ENCODE measurements at regions not wholly inside any gene's neighbourhood (a gene's known extent, or its start where the extent isn't known, plus 50 kb on each side); places are given as distances from the start of the nearest gene placed in this dataset.
"Not testable (repeated sequence)": the region's sequence is repeated elsewhere in the genome, so short reads cannot be mapped to it uniquely, and the experiment has no call there.

- Histone ChIP-seq H3K4me1 (no peaks in the 10 kb centered on the region), H3K36me3 (no peaks in the 10 kb centered on the region), H3K4me3 (replicated peaks in 1 of 3) (no peak overlapping the region), H3K9me3 (no peaks in the 10 kb centered on the region), H3K27ac (no peak overlapping the region), H3K27me3 (no peaks in the 10 kb centered on the region)
- no peak for DNase-seq
- TF ChIP-seq POLR2A (IDR thresholded peaks at IDR 0.05) (no peak), CTCF (IDR thresholded peaks at IDR 0.05) (no peak)
- intact Hi-C loops (cut with DNase I), result no loop called here
- WGBS, 2 donors, result 83 to 90% methylated on average over 3 of the region's 3 CpGs
Observed at GRCh38 chr2:65937379-65938160, 497.4 kb upstream of the MEIS1 start.

GRCh38 chr2:65934992-65935629 is 499.8 kb upstream of the MEIS1 start:
- no peak for DNase-seq
- 67 to 74% methylated on average over 3 of the region's 3 CpGs for WGBS, 2 donors
- intact Hi-C loops (cut with DNase I), result no loop called here

GRCh38 chr2:65932571-65932970 is 500.2 kb upstream of the SPRED2 start:
- no peaks in the 10 kb centered on the region for H3K9me3 ChIP-seq

More at GRCh38 chr2:65934992-65935629, 499.8 kb upstream of the MEIS1 start:
- H3K27me3 ChIP-seq, result no peaks in the 10 kb centered on the region
- TF ChIP-seq POLR2A (IDR thresholded peaks at IDR 0.05) (no peak), CTCF (IDR thresholded peaks at IDR 0.05) (no peak)
- H3K36me3 ChIP-seq, result no peaks in the 10 kb centered on the region
- H3K4me1 ChIP-seq, result no peaks in the 10 kb centered on the region
- no peaks in the 10 kb centered on the region for H3K9me3 ChIP-seq
- H3K4me3 ChIP-seq (replicated peaks in 1 of 3), result no peak overlapping the region
- H3K27ac ChIP-seq, result no peak overlapping the region

GRCh38 chr2:65931056-65931455 is 498.7 kb upstream of the SPRED2 start:
- TF ChIP-seq POLR2A (IDR thresholded peaks at IDR 0.05) (no peak), CTCF (IDR thresholded peaks at IDR 0.05) (no peak)
- no peak for DNase-seq
- intact Hi-C loops (cut with DNase I), result no loop called here
- Histone ChIP-seq H3K4me3 (replicated peaks in 1 of 3) (no peak overlapping the region), H3K9me3 (no peaks in the 10 kb centered on the region), H3K36me3 (no peaks in the 10 kb centered on the region), H3K27ac (no peak overlapping the region), H3K27me3 (no peaks in the 10 kb centered on the region), H3K4me1 (no peaks in the 10 kb centered on the region)
- WGBS, 2 donors, result 66 to 81% methylated on average over 4 of the region's 4 CpGs

More at GRCh38 chr2:65932571-65932970, 500.2 kb upstream of the SPRED2 start:
- Histone ChIP-seq H3K4me3 (replicated peaks in 1 of 3) (no peak overlapping the region), H3K27me3 (no peaks in the 10 kb centered on the region), H3K36me3 (no peaks in the 10 kb centered on the region), H3K27ac (no peak overlapping the region), H3K4me1 (no peaks in the 10 kb centered on the region)
- intact Hi-C loops (cut with DNase I), result no loop called here
- no peak for DNase-seq
- WGBS, 2 donors, result 100% methylated on average over 1 of the region's 1 CpG
- no peak for TF ChIP-seq CTCF (IDR thresholded peaks at IDR 0.05)
- TF ChIP-seq POLR2A (IDR thresholded peaks at IDR 0.05), result no peak

- TF ChIP-seq POLR2A (IDR thresholded peaks at IDR 0.05), result no peak
- TF ChIP-seq CTCF (IDR thresholded peaks at IDR 0.05), result no peak
- Histone ChIP-seq H3K4me1 (no peaks in the 10 kb centered on the region), H3K27me3 (no peaks in the 10 kb centered on the region), H3K36me3 (no peaks in the 10 kb centered on the region), H3K27ac (no peak overlapping the region), H3K9me3 (no peaks in the 10 kb centered on the region), H3K4me3 (replicated peaks in 1 of 3) (no peak overlapping the region)
- DNase-seq, result no peak
- WGBS, 2 donors, result 93 to 96% methylated on average over 4 of the region's 4 CpGs
- intact Hi-C loops (cut with DNase I), result no loop called here
Observed at GRCh38 chr2:65930259-65930658, 497.9 kb upstream of the SPRED2 start.

- H3K4me1 ChIP-seq; H3K27me3 ChIP-seq; H3K27ac ChIP-seq; DNase-seq; H3K4me3 ChIP-seq (replicated peaks in 1 of 3); H3K36me3 ChIP-seq; intact Hi-C loops (cut with DNase I); H3K9me3 ChIP-seq: not testable (repeated sequence)
- WGBS, 2 donors, result 84 to 88% methylated on average over 8 of the region's 10 CpGs
Observed at GRCh38 chr2:65929664-65930063, 497.3 kb upstream of the SPRED2 start.
